ENCODE measurements at regions not wholly inside any gene's neighbourhood (a gene's known extent, or its start where the extent isn't known, plus 50 kb on each side); places are given as distances from the start of the nearest gene placed in this dataset.

GRCh38 chr11:116512841-116513240 lies 259.9 kb downstream of the BUD13 start:
- TF ChIP-seq EZH2 (IDR thresholded peaks at IDR 0.05; ENCODE audit: borderline replicate concordance, low read length): no peak
- TF ChIP-seq CTCF (IDR thresholded peaks at IDR 0.05; ENCODE audit: low read length): no peak

All from OCI-LY1 (cell line).